DND-41 (cell line): ENCODE measurements at regions not wholly inside any gene's neighbourhood (a gene's known extent, or its start where the extent isn't known, plus 50 kb on each side); places are given as distances from the start of the nearest gene placed in this dataset.
"Not testable (repeated sequence)": the region's sequence is repeated elsewhere in the genome, so short reads cannot be mapped to it uniquely, and the experiment has no call there.

Experiments used
- ATAC-seq: fragments of 200-7000 bp; cut with Tn5 transposase; 3 replicates; pipeline ENCODE4 v1.9.1; 2021; ENCODE audit warnings: low read depth; ENCODE audit not compliant: insufficient read depth
- DNase-seq: peaks from one replicate; pipeline ENCODE4 v3.0.0-alpha.2; 2020
- H2AFZ ChIP-seq: 2 replicates; pipeline ENCODE4 v1.6.0; 2012; ENCODE audit warnings: low read depth, low read length
- H3K27ac ChIP-seq: 2 replicates; pipeline ENCODE4 v1.5.1; 2012; ENCODE audit warnings: low read length, inconsistent platforms
- H3K27me3 ChIP-seq: fragments of 200-600 bp; sonication (generic); 2 replicates; pipeline ENCODE4 v1.6.0; 2012; ENCODE audit warnings: low read length, mild to moderate bottlenecking, inconsistent platforms; ENCODE audit not compliant: insufficient read depth, poor library complexity
- H3K36me3 ChIP-seq: 2 replicates; pipeline ENCODE4 v1.5.1; 2012; ENCODE audit warnings: low read length, inconsistent platforms; ENCODE audit not compliant: insufficient read depth
- H3K4me1 ChIP-seq: 2 replicates; pipeline ENCODE4 v1.5.1; 2012; ENCODE audit warnings: mild to moderate bottlenecking, low read length; ENCODE audit not compliant: insufficient read depth
- H3K4me2 ChIP-seq: 2 replicates; pipeline ENCODE4 v1.6.0; 2012; ENCODE audit warnings: mild to moderate bottlenecking, moderate library complexity, low read length, inconsistent platforms; ENCODE audit not compliant: insufficient read depth
- H3K4me3 ChIP-seq, 2 experiments: fragments of 200-600 bp in 1 of 2; shearing (Covaris generic) in 1 of 2; 2 replicates each; pipeline ENCODE4 v1.5.1; 2012 to 2016; ENCODE audit warnings: inconsistent platforms in 2 of 2, low read length in 2 of 2, mild to moderate bottlenecking in 2 of 2, low read depth in 1 of 2, moderate library complexity in 1 of 2
- H3K79me2 ChIP-seq: 2 replicates; pipeline ENCODE4 v1.6.0; 2012; ENCODE audit warnings: low read length, inconsistent platforms; ENCODE audit not compliant: insufficient read depth
- H3K9ac ChIP-seq: 2 replicates; pipeline ENCODE4 v1.6.0; 2012; ENCODE audit warnings: low read depth, mild to moderate bottlenecking, inconsistent platforms, low read length, moderate library complexity
- H3K9me3 ChIP-seq: 2 replicates; pipeline ENCODE4 v1.5.1; 2012; ENCODE audit warnings: low read length, moderate library complexity, mild to moderate bottlenecking, inconsistent platforms; ENCODE audit not compliant: insufficient read depth, severe bottlenecking
- H4K20me1 ChIP-seq: 2 replicates; pipeline ENCODE4 v1.6.0; 2012; ENCODE audit warnings: low read length; ENCODE audit not compliant: insufficient read depth
- CTCF ChIP-seq: IDR thresholded peaks from 2 replicates; pipeline ENCODE4 v1.5.1; 2012; ENCODE audit warnings: borderline replicate concordance, low read length, moderate library complexity, mild to moderate bottlenecking; ENCODE audit not compliant: poor library complexity, severe bottlenecking; ENCODE audit errors: extremely low read depth
- EZH2 ChIP-seq: IDR thresholded peaks from 3 replicates; pipeline ENCODE4 v1.6.1; 2012; ENCODE audit warnings: borderline replicate concordance, low read depth, mild to moderate bottlenecking, moderate library complexity, low read length, inconsistent platforms; ENCODE audit not compliant: severe bottlenecking

- DNase-seq (no peak), ATAC-seq (no peak)
- no peak overlapping the region for H2AFZ ChIP-seq
- no peaks in the 10 kb centered on the region for H3K4me1 ChIP-seq
- no peak overlapping the region for H3K9ac ChIP-seq
- no peak overlapping the region for H3K4me3 ChIP-seq
- H4K20me1 ChIP-seq: no peaks in the 10 kb centered on the region
- H3K79me2 ChIP-seq: no peaks in the 10 kb centered on the region
- H3K27ac ChIP-seq: no peak overlapping the region
- H3K4me2 ChIP-seq: no peak overlapping the region
- TF ChIP-seq EZH2: no peak
- no peak for TF ChIP-seq CTCF
- H3K27me3 ChIP-seq: no peaks in the 10 kb centered on the region
- H3K36me3 ChIP-seq: no peaks in the 10 kb centered on the region
- H3K9me3 ChIP-seq: no peaks in the 10 kb centered on the region
Measured at GRCh38 chr4:28062562-28062961, 1201.9 kb downstream of the STIM2 start.

- no peak overlapping the region for H2AFZ ChIP-seq
- H3K4me1 ChIP-seq: no peaks in the 10 kb centered on the region
- no peaks in the 10 kb centered on the region for H3K79me2 ChIP-seq
- no peak for ATAC-seq
- H3K27ac ChIP-seq: no peak overlapping the region
- H3K27me3 ChIP-seq: no peaks in the 10 kb centered on the region
- H3K36me3 ChIP-seq: no peaks in the 10 kb centered on the region
- TF ChIP-seq EZH2 (no peak), CTCF (no peak)
- DNase-seq: no peak
- H3K9me3 ChIP-seq: no peaks in the 10 kb centered on the region
- no peak overlapping the region for H3K4me2 ChIP-seq
- no peaks in the 10 kb centered on the region for H4K20me1 ChIP-seq
- H3K9ac ChIP-seq: no peak overlapping the region
- H3K4me3 ChIP-seq: no peak overlapping the region
Measured at GRCh38 chr4:28073860-28074555, 1213.4 kb downstream of the STIM2 start.

- H3K4me1 ChIP-seq: no peaks in the 10 kb centered on the region
- no peaks in the 10 kb centered on the region for H3K9me3 ChIP-seq
- H4K20me1 ChIP-seq: no peaks in the 10 kb centered on the region
- no peak overlapping the region for H3K9ac ChIP-seq
- TF ChIP-seq CTCF (no peak), EZH2 (no peak)
- H3K4me2 ChIP-seq: no peak overlapping the region
- H3K27me3 ChIP-seq: no peaks in the 10 kb centered on the region
- H2AFZ ChIP-seq: no peak overlapping the region
- H3K79me2 ChIP-seq: no peaks in the 10 kb centered on the region
- ATAC-seq (no peak), DNase-seq (no peak)
- H3K4me3 ChIP-seq: no peak overlapping the region
- H3K36me3 ChIP-seq: no peaks in the 10 kb centered on the region
- H3K27ac ChIP-seq: no peak overlapping the region
Measured at GRCh38 chr4:28075401-28075956, 1214.8 kb downstream of the STIM2 start.

- not testable (repeated sequence) for H3K27me3 ChIP-seq, H3K9me3 ChIP-seq, H3K9ac ChIP-seq, H3K36me3 ChIP-seq, H3K27ac ChIP-seq, H3K4me1 ChIP-seq, H3K4me2 ChIP-seq, H2AFZ ChIP-seq, H3K4me3 ChIP-seq, H4K20me1 ChIP-seq, ATAC-seq, H3K79me2 ChIP-seq, DNase-seq
Measured at GRCh38 chr4:28077203-28077602, 1216.6 kb downstream of the STIM2 start.
